C1 segment of cervical spinal cord (tissue), 14 donors: ENCODE measurements at regions not wholly inside any gene's neighbourhood (a gene's known extent, or its start where the extent isn't known, plus 50 kb on each side); places are given as distances from the start of the nearest gene placed in this dataset.
"Not testable (repeated sequence)": the region's sequence is repeated elsewhere in the genome, so short reads cannot be mapped to it uniquely, and the experiment has no call there.

Experiments
- DNase-seq, 14 donors: peaks; one replicate each; lab custom pipeline; 2025; lab: John Stamatoyannopoulos, UW

GRCh38 chr22:49395617-49396016 lies 432.1 kb downstream of the BRD1 start:
- DNase-seq = no peak

GRCh38 chr22:49395062-49395461 lies 432.6 kb downstream of the BRD1 start:
- not testable (repeated sequence) for DNase-seq

DNA sequence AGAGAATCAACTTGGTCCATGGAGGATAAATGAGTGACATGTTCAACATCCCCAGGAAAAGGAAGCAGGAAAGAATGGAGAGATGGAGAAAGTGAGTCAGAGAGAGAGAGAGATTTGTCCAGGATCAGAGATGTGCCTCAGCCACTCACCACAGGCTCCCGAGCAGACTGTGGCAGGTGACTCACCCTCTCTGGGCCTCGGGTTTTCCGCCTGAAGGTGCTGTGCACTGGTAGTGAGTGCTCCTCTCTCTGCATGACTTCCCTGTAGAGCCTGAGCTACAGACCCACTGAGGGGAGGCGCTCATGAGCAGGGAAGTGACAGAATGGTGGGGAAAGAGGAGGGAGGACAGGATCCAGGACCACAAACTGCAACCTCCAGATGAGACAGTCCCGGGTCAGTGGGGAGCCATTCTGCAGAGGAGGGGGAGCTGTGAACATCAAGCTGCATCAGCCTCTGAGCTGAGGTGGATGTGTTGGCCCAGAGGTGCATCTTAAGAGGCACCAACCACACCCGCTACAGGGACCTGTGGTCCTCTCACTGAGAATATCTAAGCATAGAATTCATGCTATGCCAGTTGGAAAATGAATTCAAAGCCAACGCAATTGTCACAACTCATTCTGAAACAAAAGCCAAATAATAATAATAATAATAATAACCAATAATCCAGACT lies 433.4 kb downstream of the BRD1 start:
- DNase-seq = no peak

GRCh38 chr22:49393526-49393925 lies 434.1 kb downstream of the BRD1 start:
- no peak for DNase-seq

DNA sequence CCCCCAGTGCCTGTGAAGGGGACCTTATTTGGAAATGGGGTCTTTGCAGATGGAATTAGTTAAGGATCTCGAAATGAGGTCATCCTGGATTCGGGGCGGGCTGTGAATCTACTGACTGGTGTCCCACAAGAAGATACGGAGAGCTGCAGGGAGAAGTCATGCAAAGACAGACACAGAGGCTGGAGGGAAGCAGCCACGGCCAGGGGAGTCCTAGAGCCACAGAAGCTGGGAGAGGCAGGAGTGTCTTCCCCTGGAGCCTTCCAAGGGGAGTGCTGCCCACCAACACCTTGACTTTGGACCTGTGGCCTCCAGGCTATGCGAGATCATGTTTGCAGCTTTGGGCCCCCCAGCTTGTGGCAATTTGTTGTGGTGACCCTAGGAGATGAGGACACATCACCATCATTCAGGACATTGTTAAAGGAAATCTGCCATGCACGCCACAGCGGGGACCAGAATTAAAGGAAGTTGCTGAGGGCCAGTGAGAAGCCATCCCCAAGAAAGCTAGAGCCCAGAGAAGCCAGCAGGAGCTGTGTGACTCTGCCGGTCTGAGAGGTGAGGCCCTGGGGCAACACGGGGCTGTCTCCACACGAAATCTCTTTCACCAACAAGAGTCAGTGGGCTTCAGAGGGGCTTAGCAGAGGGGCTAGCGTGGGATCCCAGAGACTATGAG lies 434.7 kb downstream of the BRD1 start:
- no peak for DNase-seq

DNA sequence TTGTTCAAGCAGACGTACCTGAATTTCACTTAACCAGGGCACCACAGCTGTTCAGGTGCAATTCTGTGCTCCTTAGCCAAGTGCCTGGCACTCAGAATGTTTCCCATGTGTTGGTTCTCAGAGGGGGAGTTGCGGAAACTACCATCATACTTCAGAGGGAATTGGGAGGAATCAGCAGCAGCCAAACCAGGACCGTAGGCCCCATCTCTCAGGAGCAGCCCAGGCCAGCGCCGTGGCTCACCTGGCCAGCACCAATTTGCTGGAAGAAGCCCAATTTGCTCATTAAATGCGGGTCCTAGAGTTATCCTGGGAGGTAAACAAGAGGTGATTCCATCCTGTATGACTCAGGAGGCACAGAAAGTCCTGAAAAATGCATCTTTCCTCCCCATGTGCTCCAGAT lies 435.4 kb downstream of the BRD1 start:
- DNase-seq = no peak

- DNase-seq = no peak
Measured at GRCh38 chr22:49391436-49391835, 436.2 kb downstream of the BRD1 start.

GRCh38 chr22:49390954-49391353 lies 436.7 kb downstream of the BRD1 start:
- DNase-seq = no peak

- not testable (repeated sequence) for DNase-seq
Measured at GRCh38 chr22:49383909-49384308, 443.8 kb downstream of the BRD1 start.

- no peak for DNase-seq
Measured at GRCh38 chr22:49382451-49382735, 445.3 kb downstream of the BRD1 start.

GRCh38 chr22:49381595-49382450 lies 445.9 kb downstream of the BRD1 start:
- DNase-seq = no peak

DNA sequence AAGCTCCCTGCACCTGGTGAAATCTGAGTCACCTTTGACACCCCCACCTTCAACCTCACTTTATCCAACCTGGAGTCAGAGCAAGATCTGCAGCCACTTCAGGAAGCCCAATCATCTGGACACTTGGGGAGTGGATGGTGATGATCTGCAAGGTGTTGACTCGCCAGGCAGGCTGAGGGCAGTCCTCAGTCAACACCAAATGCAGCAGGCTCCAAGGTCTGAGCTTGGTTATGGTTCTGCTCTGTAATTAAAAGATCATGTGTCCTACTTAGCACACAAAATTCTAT lies 446.9 kb downstream of the BRD1 start:
- no peak for DNase-seq

DNA sequence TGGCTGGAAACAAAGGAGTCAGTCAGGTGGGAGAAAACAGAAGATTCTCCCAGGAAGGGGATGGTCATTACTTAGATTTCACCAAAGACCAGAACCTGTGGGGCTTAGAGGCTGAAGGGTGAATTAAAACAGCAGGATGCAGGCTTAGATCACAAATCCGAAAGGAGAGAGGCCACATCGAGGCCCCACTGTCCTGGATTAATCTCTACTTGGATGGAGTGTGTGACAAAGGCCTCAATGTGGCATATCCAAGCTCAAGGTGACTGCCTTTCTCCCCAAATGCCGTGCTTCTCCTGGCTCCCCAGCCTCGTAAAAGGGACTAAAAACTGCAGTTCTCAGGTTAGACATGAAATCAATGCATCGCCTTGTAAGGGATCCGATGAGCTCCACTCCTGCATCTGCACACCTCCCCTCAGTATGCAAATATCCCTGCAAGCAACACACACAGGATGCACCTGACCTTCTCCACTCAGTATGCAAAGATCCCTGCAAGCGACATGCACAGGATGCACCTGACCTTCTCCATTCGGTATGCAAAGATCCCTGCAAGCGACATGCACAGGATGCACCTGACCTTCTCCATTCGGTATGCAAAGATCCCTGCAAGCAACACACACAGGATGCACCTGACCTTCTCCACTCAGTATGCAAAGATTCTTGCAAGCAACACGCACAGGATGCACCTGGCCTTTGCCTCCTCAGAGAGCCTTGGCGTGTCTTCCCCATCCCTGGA lies 447.4 kb downstream of the BRD1 start:
- DNase-seq = no peak

GRCh38 chr22:49377306-49377705 lies 450.4 kb downstream of the BRD1 start:
- no peak for DNase-seq

GRCh38 chr22:49373801-49374226 lies 453.9 kb downstream of the BRD1 start:
- DNase-seq = no peak

GRCh38 chr22:49373289-49373666 lies 454.4 kb downstream of the BRD1 start:
- no peak for DNase-seq

- DNase-seq = peak in 3 of 14 donors; percentile 0 to 31 (median 11)
Measured at GRCh38 chr22:49372530-49373288, 455.0 kb downstream of the BRD1 start.

GRCh38 chr22:49372111-49372529 lies 455.6 kb downstream of the BRD1 start:
- DNase-seq = no peak

- DNase-seq = no peak
Measured at GRCh38 chr22:49371325-49372110, 456.2 kb downstream of the BRD1 start.

GRCh38 chr22:49370627-49371301 lies 456.9 kb downstream of the BRD1 start:
- DNase-seq = no peak
